PFSK-1 (cell line): ENCODE measurements at regions not wholly inside any gene's neighbourhood (a gene's known extent, or its start where the extent isn't known, plus 50 kb on each side); places are given as distances from the start of the nearest gene placed in this dataset.

ENCODE experiments used
- FOXP2 ChIP-seq: optimal IDR thresholded peaks from 2 replicates; pipeline ENCODE3; 2011; ENCODE audit warnings: borderline replicate concordance, control low read depth, inconsistent platforms; ENCODE audit not compliant: insufficient read depth; ENCODE audit errors: extremely low read length, extremely low read depth
- POLR2AphosphoS5 ChIP-seq: IDR thresholded peaks from 2 replicates; pipeline ENCODE4 v1.6.1; 2012; ENCODE audit warnings: low read depth, mild to moderate bottlenecking, control low read depth, low read length, moderate library complexity
- SIN3A ChIP-seq: IDR thresholded peaks from 2 replicates; pipeline ENCODE4 v1.6.1; 2012; ENCODE audit warnings: mild to moderate bottlenecking, low read length, moderate library complexity, borderline replicate concordance; ENCODE audit not compliant: insufficient read depth
- TAF1 ChIP-seq: IDR thresholded peaks from 2 replicates; pipeline ENCODE4 v1.6.1; 2012; ENCODE audit warnings: low read length, control low read depth, borderline replicate concordance; ENCODE audit not compliant: insufficient read depth
- TF ChIP-seq, protein P1 (sequence below), 2 experiments: IDR thresholded peaks; 2 replicates each; pipeline versions ENCODE4 v1.6.1 to v1.8.0; 2011 to 2012; ENCODE audit warnings: low read depth in 2 of 2, low read length in 2 of 2, control low read depth in 1 of 2, inconsistent platforms in 1 of 2, mild to moderate bottlenecking in 1 of 2, moderate library complexity in 1 of 2; ENCODE audit not compliant: insufficient read depth in 1 of 2

GRCh38 chr12:28966046-28966780 is 182.9 kb upstream of the FAR2 start:
- no peak for TF ChIP-seq SIN3A
- TF ChIP-seq POLR2AphosphoS5, result no peak
- TF ChIP-seq TAF1, result no peak
- no peak for TF ChIP-seq FOXP2
- TF ChIP-seq, protein P1, sequence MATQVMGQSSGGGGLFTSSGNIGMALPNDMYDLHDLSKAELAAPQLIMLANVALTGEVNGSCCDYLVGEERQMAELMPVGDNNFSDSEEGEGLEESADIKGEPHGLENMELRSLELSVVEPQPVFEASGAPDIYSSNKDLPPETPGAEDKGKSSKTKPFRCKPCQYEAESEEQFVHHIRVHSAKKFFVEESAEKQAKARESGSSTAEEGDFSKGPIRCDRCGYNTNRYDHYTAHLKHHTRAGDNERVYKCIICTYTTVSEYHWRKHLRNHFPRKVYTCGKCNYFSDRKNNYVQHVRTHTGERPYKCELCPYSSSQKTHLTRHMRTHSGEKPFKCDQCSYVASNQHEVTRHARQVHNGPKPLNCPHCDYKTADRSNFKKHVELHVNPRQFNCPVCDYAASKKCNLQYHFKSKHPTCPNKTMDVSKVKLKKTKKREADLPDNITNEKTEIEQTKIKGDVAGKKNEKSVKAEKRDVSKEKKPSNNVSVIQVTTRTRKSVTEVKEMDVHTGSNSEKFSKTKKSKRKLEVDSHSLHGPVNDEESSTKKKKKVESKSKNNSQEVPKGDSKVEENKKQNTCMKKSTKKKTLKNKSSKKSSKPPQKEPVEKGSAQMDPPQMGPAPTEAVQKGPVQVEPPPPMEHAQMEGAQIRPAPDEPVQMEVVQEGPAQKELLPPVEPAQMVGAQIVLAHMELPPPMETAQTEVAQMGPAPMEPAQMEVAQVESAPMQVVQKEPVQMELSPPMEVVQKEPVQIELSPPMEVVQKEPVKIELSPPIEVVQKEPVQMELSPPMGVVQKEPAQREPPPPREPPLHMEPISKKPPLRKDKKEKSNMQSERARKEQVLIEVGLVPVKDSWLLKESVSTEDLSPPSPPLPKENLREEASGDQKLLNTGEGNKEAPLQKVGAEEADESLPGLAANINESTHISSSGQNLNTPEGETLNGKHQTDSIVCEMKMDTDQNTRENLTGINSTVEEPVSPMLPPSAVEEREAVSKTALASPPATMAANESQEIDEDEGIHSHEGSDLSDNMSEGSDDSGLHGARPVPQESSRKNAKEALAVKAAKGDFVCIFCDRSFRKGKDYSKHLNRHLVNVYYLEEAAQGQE (IDR thresholded peaks at IDR 0.05; ENCODE audit: insufficient read depth in 1 of 2, low read depth in 2 of 2, low read length in 2 of 2), result no peak

DNA sequence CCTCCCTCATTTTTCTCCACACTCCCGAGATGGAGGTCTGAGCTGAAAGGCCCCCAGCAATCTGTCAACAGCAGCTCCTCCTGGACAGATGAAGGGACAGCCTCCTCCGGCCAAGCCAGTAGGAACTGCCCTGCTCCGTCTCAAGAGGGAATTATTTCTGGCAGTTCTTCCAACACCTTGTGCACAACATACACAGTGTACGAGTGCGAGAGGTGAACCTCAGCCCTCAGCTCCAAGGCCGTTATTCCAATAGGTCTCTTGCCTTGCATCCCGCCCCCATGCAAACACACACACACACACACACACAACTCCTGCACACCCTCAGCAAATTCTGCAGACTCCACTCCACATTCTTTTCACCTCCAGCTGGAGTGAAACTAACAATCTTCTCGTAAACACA is 181.7 kb upstream of the FAR2 start:
- TF ChIP-seq, protein P1 (IDR thresholded peaks at IDR 0.05; ENCODE audit: insufficient read depth in 1 of 2, low read depth in 2 of 2, low read length in 2 of 2), result no peak
- TF ChIP-seq FOXP2 (no peak), SIN3A (no peak), TAF1 (no peak), POLR2AphosphoS5 (no peak)

GRCh38 chr12:28973491-28973890 is 175.6 kb upstream of the FAR2 start:
- no peak for TF ChIP-seq FOXP2
- TF ChIP-seq TAF1, result no peak
- TF ChIP-seq POLR2AphosphoS5, result no peak

- TF ChIP-seq TAF1, result no peak
- TF ChIP-seq POLR2AphosphoS5, result no peak
- no peak for TF ChIP-seq SIN3A
Measured at GRCh38 chr12:28974166-28974565, 174.9 kb upstream of the FAR2 start.

DNA sequence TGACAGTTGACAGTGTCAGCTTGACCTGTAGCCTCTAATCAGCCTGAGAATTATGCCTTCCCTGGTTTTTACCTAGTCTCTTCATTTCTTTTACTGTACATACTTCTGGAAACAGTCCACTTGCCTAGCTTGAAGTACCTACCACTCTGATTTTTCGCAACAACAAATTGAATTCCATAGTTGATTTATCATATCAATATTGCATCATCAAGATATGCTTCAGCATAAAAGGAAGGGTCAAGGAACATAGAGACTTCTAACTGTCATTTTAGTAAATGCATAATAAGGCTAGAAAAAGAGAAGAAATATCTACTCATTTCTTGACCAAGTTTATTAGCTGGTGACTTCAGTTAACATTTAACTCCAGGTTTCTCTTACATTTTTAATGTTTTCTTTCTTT is 174.2 kb upstream of the FAR2 start:
- TF ChIP-seq FOXP2 (no peak), SIN3A (no peak), TAF1 (no peak), POLR2AphosphoS5 (no peak)
- TF ChIP-seq, protein P1 (IDR thresholded peaks at IDR 0.05; ENCODE audit: insufficient read depth in 1 of 2, low read depth in 2 of 2, low read length in 2 of 2), result no peak

- TF ChIP-seq, protein P1 (IDR thresholded peaks at IDR 0.05; ENCODE audit: insufficient read depth in 1 of 2, low read depth in 2 of 2, low read length in 2 of 2), result no peak
- TF ChIP-seq TAF1 (no peak), POLR2AphosphoS5 (no peak), FOXP2 (no peak), SIN3A (no peak)
Measured at GRCh38 chr12:28975564-28976340, 173.3 kb upstream of the FAR2 start.
